Liver (tissue), 8 donors: ENCODE measurements at regions not wholly inside any gene's neighbourhood (a gene's known extent, or its start where the extent isn't known, plus 50 kb on each side); places are given as distances from the start of the nearest gene placed in this dataset.

ENCODE experiments used
- DNase-seq: peaks from one replicate; pipeline ENCODE4 v3.0.0-alpha.2; 2017; ENCODE audit warnings: low spot score
- H3K27ac ChIP-seq, 2 donors: one replicate each; pipeline ENCODE4 v1.7.0; 2013; ENCODE audit warnings: inconsistent platforms in 2 of 2, low read length in 2 of 2, control low read depth in 1 of 2, low read depth in 1 of 2, mild to moderate bottlenecking in 1 of 2
- H3K27me3 ChIP-seq, 4 donors: one replicate each; pipeline versions ENCODE4 v1.6.1 to v1.7.0; 2013; ENCODE audit warnings: low read length in 3 of 4, inconsistent platforms in 1 of 4, mild to moderate bottlenecking in 1 of 4, moderate library complexity in 1 of 4; ENCODE audit not compliant: control insufficient read depth in 4 of 4, insufficient read depth in 4 of 4
- H3K36me3 ChIP-seq, 4 donors: one replicate each; pipeline versions ENCODE4 v1.6.1 to v1.7.0; 2013; ENCODE audit warnings: low read length in 3 of 4, mild to moderate bottlenecking in 3 of 4, low read depth in 1 of 4, moderate library complexity in 1 of 4; ENCODE audit not compliant: control insufficient read depth in 4 of 4, insufficient read depth in 3 of 4
- H3K4me1 ChIP-seq, 4 donors: one replicate each; pipeline versions ENCODE4 v1.6.1 to v1.7.0; 2013; ENCODE audit warnings: low read length in 3 of 4, mild to moderate bottlenecking in 3 of 4, moderate library complexity in 1 of 4; ENCODE audit not compliant: control insufficient read depth in 4 of 4, insufficient read depth in 4 of 4
- H3K4me3 ChIP-seq, 3 donors: one replicate each; pipeline versions ENCODE4 v1.6.1 to v1.7.0; 2013; ENCODE audit warnings: low read length in 3 of 3, control low read depth in 1 of 3, low read depth in 1 of 3, mild to moderate bottlenecking in 1 of 3
- H3K9ac ChIP-seq, 2 donors: one replicate each; pipeline ENCODE4 v1.7.0; 2013; ENCODE audit warnings: low read length in 2 of 2, mild to moderate bottlenecking in 2 of 2, moderate library complexity in 2 of 2, control low read depth in 1 of 2, low read depth in 1 of 2
- H3K9me3 ChIP-seq, 4 donors: one replicate each; pipeline versions ENCODE4 v1.6.1 to v1.7.0; 2013; ENCODE audit warnings: low read length in 3 of 4; ENCODE audit not compliant: control insufficient read depth in 4 of 4
- CTCF ChIP-seq: fragments of 150-350 bp; IDR thresholded peaks from 2 replicates; pipeline ENCODE4 v1.5.1; 2017; ENCODE audit warnings: improper control_type of control experiment, low read depth, low read length; ENCODE audit not compliant: missing input control
- EGR1 ChIP-seq, 2 donors: IDR thresholded peaks; 2 replicates each; pipeline ENCODE4 v1.6.1; 2016 to 2018; ENCODE audit warnings: antibody characterized with exemption in 2 of 2, low read depth in 2 of 2
- FOXA1 ChIP-seq: IDR thresholded peaks from 2 replicates; pipeline ENCODE4 v1.6.1; 2016; ENCODE audit warnings: antibody characterized with exemption
- FOXA2 ChIP-seq: IDR thresholded peaks from 2 replicates; pipeline ENCODE4 v1.6.1; 2016; ENCODE audit warnings: antibody characterized with exemption
- GABPA ChIP-seq, 2 donors: IDR thresholded peaks in 1 of 2; conservative IDR thresholded peaks in 1 of 2; 2 replicates each; pipeline ENCODE4 v1.6.1; 2016; ENCODE audit warnings: antibody characterized with exemption in 2 of 2, mild to moderate bottlenecking in 1 of 2, moderate library complexity in 1 of 2
- HNF4A ChIP-seq, 2 donors: conservative IDR thresholded peaks; 2 replicates each; pipeline ENCODE4 v1.6.1; 2016; ENCODE audit warnings: antibody characterized with exemption in 2 of 2, mild to moderate bottlenecking in 2 of 2
- HNF4G ChIP-seq: IDR thresholded peaks from 2 replicates; pipeline ENCODE4 v1.6.1; 2016; ENCODE audit warnings: antibody characterized with exemption
- JUND ChIP-seq, 2 donors: IDR thresholded peaks; 2 replicates each; pipeline ENCODE4 v1.6.1; 2016; ENCODE audit warnings: antibody characterized with exemption in 2 of 2
- MAX ChIP-seq: IDR thresholded peaks from 2 replicates; pipeline ENCODE4 v1.6.1; 2016; ENCODE audit warnings: antibody characterized with exemption
- NR2F2 ChIP-seq: IDR thresholded peaks from 2 replicates; pipeline ENCODE4 v1.6.1; 2016; ENCODE audit warnings: antibody characterized with exemption
- RAD21 ChIP-seq, 2 donors: IDR thresholded peaks; 2 replicates each; pipeline ENCODE4 v1.6.1; 2016; ENCODE audit warnings: antibody characterized with exemption in 2 of 2, mild to moderate bottlenecking in 2 of 2
- RXRA ChIP-seq, 2 donors: IDR thresholded peaks; 2 replicates each; pipeline ENCODE4 v1.6.1; 2017 to 2018; ENCODE audit warnings: antibody characterized with exemption in 2 of 2, mild to moderate bottlenecking in 1 of 2
- SP1 ChIP-seq: IDR thresholded peaks from 2 replicates; pipeline ENCODE4 v1.6.1; 2018; ENCODE audit warnings: antibody characterized with exemption, mild to moderate bottlenecking
- TAF1 ChIP-seq: conservative IDR thresholded peaks from 2 replicates; pipeline ENCODE4 v1.6.1; 2016; ENCODE audit warnings: antibody characterized with exemption, mild to moderate bottlenecking
- YY1 ChIP-seq: IDR thresholded peaks from 2 replicates; pipeline ENCODE4 v1.6.1; 2016; ENCODE audit warnings: antibody characterized with exemption, mild to moderate bottlenecking
- ZBTB33 ChIP-seq: IDR thresholded peaks from 2 replicates; pipeline ENCODE4 v1.6.1; 2016; ENCODE audit warnings: antibody characterized with exemption
- WGBS: extraction: QIAGEN DNeasy Blood & Tissue Kit; methylation state at CpG from one replicate; pipeline ENCODE4 v1.1.7; 2013; 5-methylcytosine and 5-hydroxymethylcytosine counted together
- TF ChIP-seq, protein P1 (sequence below): IDR thresholded peaks from 2 replicates; pipeline ENCODE4 v1.6.1; 2016; ENCODE audit warnings: antibody characterized with exemption
- TF ChIP-seq, protein P2 (sequence below): IDR thresholded peaks from 2 replicates; pipeline ENCODE4 v1.6.1; 2016; ENCODE audit warnings: antibody characterized with exemption, mild to moderate bottlenecking
- donor health status: healthy.
- donor health status: healthy.
- donor health status: healthy.
- donor health status: healthy.
- donor health status: healthy.

- Histone ChIP-seq H3K4me3 (no peak overlapping the region), H3K36me3 (no peaks in the 10 kb centered on the region), H3K27me3 (no peaks in the 10 kb centered on the region), H3K27ac (no peak overlapping the region), H3K9ac (no peak overlapping the region), H3K4me1 (no peaks in the 10 kb centered on the region), H3K9me3 (no peaks in the 10 kb centered on the region)
- no peak for TF ChIP-seq FOXA1
- no peak for TF ChIP-seq YY1
- TF ChIP-seq TAF1: no peak
- no peak for TF ChIP-seq RAD21 (IDR thresholded peaks at IDR 0.05)
- no peak for TF ChIP-seq GABPA (IDR thresholded peaks at IDR 0.05 in 1 of 2, conservative IDR thresholded peaks at IDR 0.05 in 1 of 2)
- WGBS: 70% methylated on average over 2 of the region's 2 CpGs
- DNase-seq: no peak
Measured at GRCh38 chr4:136412708-136413107, 1119.6 kb downstream of the PCDH18 start.

- no peaks in the 10 kb centered on the region for H3K4me1 ChIP-seq
- no peak for DNase-seq
- H3K27me3 ChIP-seq: peaks cover 0 to 6% (median 0%) of the 10 kb centered on the region in 4 donors
- no peak overlapping the region for H3K27ac ChIP-seq
- no peak overlapping the region for H3K9ac ChIP-seq
- H3K9me3 ChIP-seq: no peaks in the 10 kb centered on the region
- H3K36me3 ChIP-seq: no peaks in the 10 kb centered on the region
- 75% methylated on average over 5 of the region's 5 CpGs for WGBS
- TF ChIP-seq YY1 (no peak), SP1 (no peak), HNF4A (conservative IDR thresholded peaks at IDR 0.05) (no peak), EGR1 (IDR thresholded peaks at IDR 0.05; ENCODE audit: low read depth in 2 of 2) (no peak), RAD21 (IDR thresholded peaks at IDR 0.05) (no peak), GABPA (IDR thresholded peaks at IDR 0.05 in 1 of 2, conservative IDR thresholded peaks at IDR 0.05 in 1 of 2) (no peak), FOXA2 (no peak), JUND (IDR thresholded peaks at IDR 0.05) (no peak), CTCF (no peak), MAX (no peak), FOXA1 (no peak), NR2F2 (no peak), HNF4G (no peak), TAF1 (no peak), ZBTB33 (no peak), RXRA (IDR thresholded peaks at IDR 0.05) (no peak)
- TF ChIP-seq, protein P1, sequence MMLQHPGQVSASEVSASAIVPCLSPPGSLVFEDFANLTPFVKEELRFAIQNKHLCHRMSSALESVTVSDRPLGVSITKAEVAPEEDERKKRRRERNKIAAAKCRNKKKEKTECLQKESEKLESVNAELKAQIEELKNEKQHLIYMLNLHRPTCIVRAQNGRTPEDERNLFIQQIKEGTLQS: no peak
- TF ChIP-seq, protein P2, sequence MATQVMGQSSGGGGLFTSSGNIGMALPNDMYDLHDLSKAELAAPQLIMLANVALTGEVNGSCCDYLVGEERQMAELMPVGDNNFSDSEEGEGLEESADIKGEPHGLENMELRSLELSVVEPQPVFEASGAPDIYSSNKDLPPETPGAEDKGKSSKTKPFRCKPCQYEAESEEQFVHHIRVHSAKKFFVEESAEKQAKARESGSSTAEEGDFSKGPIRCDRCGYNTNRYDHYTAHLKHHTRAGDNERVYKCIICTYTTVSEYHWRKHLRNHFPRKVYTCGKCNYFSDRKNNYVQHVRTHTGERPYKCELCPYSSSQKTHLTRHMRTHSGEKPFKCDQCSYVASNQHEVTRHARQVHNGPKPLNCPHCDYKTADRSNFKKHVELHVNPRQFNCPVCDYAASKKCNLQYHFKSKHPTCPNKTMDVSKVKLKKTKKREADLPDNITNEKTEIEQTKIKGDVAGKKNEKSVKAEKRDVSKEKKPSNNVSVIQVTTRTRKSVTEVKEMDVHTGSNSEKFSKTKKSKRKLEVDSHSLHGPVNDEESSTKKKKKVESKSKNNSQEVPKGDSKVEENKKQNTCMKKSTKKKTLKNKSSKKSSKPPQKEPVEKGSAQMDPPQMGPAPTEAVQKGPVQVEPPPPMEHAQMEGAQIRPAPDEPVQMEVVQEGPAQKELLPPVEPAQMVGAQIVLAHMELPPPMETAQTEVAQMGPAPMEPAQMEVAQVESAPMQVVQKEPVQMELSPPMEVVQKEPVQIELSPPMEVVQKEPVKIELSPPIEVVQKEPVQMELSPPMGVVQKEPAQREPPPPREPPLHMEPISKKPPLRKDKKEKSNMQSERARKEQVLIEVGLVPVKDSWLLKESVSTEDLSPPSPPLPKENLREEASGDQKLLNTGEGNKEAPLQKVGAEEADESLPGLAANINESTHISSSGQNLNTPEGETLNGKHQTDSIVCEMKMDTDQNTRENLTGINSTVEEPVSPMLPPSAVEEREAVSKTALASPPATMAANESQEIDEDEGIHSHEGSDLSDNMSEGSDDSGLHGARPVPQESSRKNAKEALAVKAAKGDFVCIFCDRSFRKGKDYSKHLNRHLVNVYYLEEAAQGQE: no peak
- H3K4me3 ChIP-seq: no peak overlapping the region
Measured at GRCh38 chr4:136400829-136401228, 1131.5 kb downstream of the PCDH18 start.
